K562 (cell line): ENCODE measurements at regions not wholly inside any gene's neighbourhood (a gene's known extent, or its start where the extent isn't known, plus 50 kb on each side); places are given as distances from the start of the nearest gene placed in this dataset.

Source experiments
- ATAC-seq: fragments of 200-7000 bp; cut with Tn5 transposase; 3 replicates; pipeline ENCODE4 v1.9.1; 2020; ENCODE audit warnings: moderate library complexity
- BruUV-seq: library from RNA; stranded (reverse); fragments of 400-500 nt; replicated peaks from 2 replicates; lab custom pipeline; 2021; lab: Mats Ljungman, UMichigan
- CTCF ChIA-PET: fragments of 300-600 bp; formaldehyde crosslinking; extraction: SDS; loops from one replicate; lab custom pipeline; 2021; ENCODE audit warnings: low intra/inter-chr PET ratio; lab: Yijun Ruan, JAX
- POLR2A ChIA-PET: fragments of 300-600, 350-650 bp; sonication (Branson Sonifier 250); formaldehyde crosslinking; extraction: SDS; loops from one replicate; lab custom pipeline; 2021; ENCODE audit warnings: antibody characterized with exemption, inconsistent platforms; lab: Yijun Ruan, JAX
- DNase-seq, 4 experiments: peaks; one replicate each; pipeline versions ENCODE4 v3.0.0 to v3.0.0-alpha.2; 2011 to 2018; ENCODE audit warnings: low spot score in 3 of 4, mixed read lengths in 3 of 4; ENCODE audit errors: extremely low read depth in 1 of 4
- FAIRE-seq: peaks from 2 replicates; lab custom pipeline; 2011; peaks lifted over from hg19 to GRCh38; lab: Jason Lieb, UNC
- H2AFZ ChIP-seq: 2 replicates; pipeline ENCODE4 v1.6.0; 2011; ENCODE audit warnings: low read depth, low read length, control low read depth, inconsistent platforms
- H3K27ac ChIP-seq: fragments of 200-600 bp; 3 replicates; pipeline ENCODE4 v1.8.0; 2011; ENCODE audit warnings: low read depth, mild to moderate bottlenecking, control low read depth, inconsistent platforms, low read length, moderate library complexity, mixed read lengths; ENCODE audit errors: extremely low read depth
- H3K27me3 ChIP-seq, 2 experiments: fragments of 300-600 bp in 1 of 2; 2 replicates in 1 of 2; 3 replicates in 1 of 2; pipeline versions ENCODE4 v1.6.0 to v1.8.0; 2011; ENCODE audit warnings: inconsistent platforms in 2 of 2, low read length in 2 of 2, mild to moderate bottlenecking in 1 of 2, mixed read lengths in 1 of 2, moderate library complexity in 1 of 2; ENCODE audit not compliant: control insufficient read depth in 2 of 2, insufficient read depth in 2 of 2
- H3K36me3 ChIP-seq: fragments of 300-600 bp; 3 replicates; pipeline ENCODE4 v1.8.0; 2011; ENCODE audit warnings: mild to moderate bottlenecking, low read length, inconsistent platforms; ENCODE audit not compliant: control insufficient read depth, insufficient read depth
- H3K4me1 ChIP-seq, 2 experiments: fragments of 200-600 bp in 1 of 2; replicated peaks in 1 of 2; 2 replicates in 1 of 2; 3 replicates in 1 of 2; pipeline versions ENCODE4 v1.5.1 to v1.8.0; 2011; ENCODE audit warnings: inconsistent platforms in 2 of 2, low read length in 2 of 2, mild to moderate bottlenecking in 1 of 2, mixed read lengths in 1 of 2, moderate library complexity in 1 of 2; ENCODE audit not compliant: control insufficient read depth in 2 of 2, insufficient read depth in 2 of 2
- H3K4me2 ChIP-seq: 2 replicates; pipeline ENCODE4 v1.6.1; 2011; ENCODE audit warnings: low read length, control low read depth, inconsistent platforms, mixed read lengths; ENCODE audit not compliant: insufficient read depth
- H3K4me3 ChIP-seq: fragments of 200-600 bp; sonication (generic), shearing (Covaris generic); 2 replicates; pipeline ENCODE4 v1.5.1; 2016; ENCODE audit warnings: control low read depth, inconsistent platforms
- H3K79me2 ChIP-seq: fragments of 200-600 bp; 3 replicates; pipeline ENCODE4 v1.8.0; 2011; ENCODE audit warnings: low read length, inconsistent platforms; ENCODE audit not compliant: control insufficient read depth, insufficient read depth
- H3K9ac ChIP-seq, 2 experiments: 2 replicates each; pipeline versions ENCODE4 v1.6.0 to v1.6.1; 2011; ENCODE audit warnings: low read depth in 2 of 2, low read length in 2 of 2, control low read depth in 1 of 2, inconsistent platforms in 1 of 2, mild to moderate bottlenecking in 1 of 2, mixed read lengths in 1 of 2; ENCODE audit not compliant: insufficient read depth in 1 of 2
- H3K9me1 ChIP-seq: one replicate; pipeline ENCODE4 v1.6.0; 2011; ENCODE audit warnings: inconsistent platforms, mild to moderate bottlenecking, low read length, moderate library complexity; ENCODE audit not compliant: control insufficient read depth, insufficient read depth
- H3K9me3 ChIP-seq: replicated peaks from 2 replicates; pipeline ENCODE4 v1.5.1; 2011; ENCODE audit warnings: low read depth, low read length, inconsistent platforms; ENCODE audit not compliant: control insufficient read depth, insufficient read depth
- H4K20me1 ChIP-seq: replicated peaks from 2 replicates; pipeline ENCODE4 v1.6.1; 2011; ENCODE audit warnings: low read length, inconsistent platforms, mixed read lengths; ENCODE audit not compliant: control insufficient read depth, insufficient read depth
- CEBPG ChIP-seq, 3 experiments: fragments of 200-800 bp in 1 of 3; sonication (Bioruptor generic) in 1 of 3; sonication (generic) in 1 of 3; formaldehyde crosslinking in 1 of 3; IDR thresholded peaks in 2 of 3; conservative IDR thresholded peaks in 1 of 3; 2 replicates each; pipeline versions ENCODE4 v1.6.1 to v1.8.0; 2016 to 2022; ENCODE audit warnings: missing compliant biosample characterization in 2 of 3, missing genetic modification characterization in 2 of 3, mild to moderate bottlenecking in 1 of 3, missing genetic modification reagents in 1 of 3
- DNMT1 ChIP-seq: fragments of 450-650 bp; IDR thresholded peaks from 2 replicates; pipeline ENCODE4 v1.6.1; 2016; ENCODE audit warnings: antibody characterized with exemption, mild to moderate bottlenecking
- NCOA4 ChIP-seq: fragments of 450-650 bp; IDR thresholded peaks from 2 replicates; pipeline ENCODE4 v1.6.1; 2018; ENCODE audit warnings: mild to moderate bottlenecking; ENCODE audit not compliant: partially characterized antibody
- RAD21 ChIP-seq, 2 experiments: fragments of 250-450 bp in 1 of 2; fragments of 450-650 bp in 1 of 2; sonication (Bioruptor Pico) in 1 of 2; formaldehyde crosslinking in 1 of 2; IDR thresholded peaks in 1 of 2; conservative IDR thresholded peaks in 1 of 2; 2 replicates each; pipeline versions ENCODE4 v1.4.0 to v1.8.0; 2020 to 2022; ENCODE audit warnings: mild to moderate bottlenecking in 2 of 2, moderate library complexity in 1 of 2
- RBFOX2 ChIP-seq: fragments of 200-400 bp; formaldehyde crosslinking; IDR thresholded peaks from 2 replicates; pipeline ENCODE4 v1.6.1; 2017; ENCODE audit warnings: low read depth, mild to moderate bottlenecking, low read length, moderate library complexity
- SMARCA5 ChIP-seq: fragments of 450-650 bp; IDR thresholded peaks from 2 replicates; pipeline ENCODE4 v1.6.1; 2016
- SOX6 ChIP-seq: fragments of 450-650 bp; IDR thresholded peaks from 2 replicates; pipeline ENCODE4 v1.6.1; 2014; ENCODE audit warnings: mild to moderate bottlenecking
- SP1 ChIP-seq: sonication (generic); formaldehyde crosslinking; IDR thresholded peaks from 2 replicates; pipeline ENCODE4 v1.8.1; 2022; ENCODE audit warnings: mild to moderate bottlenecking, missing genetic modification reagents
- SPI1 ChIP-seq: IDR thresholded peaks from 2 replicates; pipeline ENCODE4 v1.6.1; 2011; ENCODE audit warnings: low read depth, low read length, control low read depth, borderline replicate concordance
- WGBS: fragments of 100-300 bp; shearing (Covaris generic); methylation state at CpG from one replicate; pipeline ENCODE4 v1.1.6; 2016; ENCODE audit warnings: low coverage, mixed read lengths; ENCODE audit not compliant: insufficient coverage; ENCODE audit errors: missing lambda C conversion rate; 5-methylcytosine and 5-hydroxymethylcytosine counted together
- in situ Hi-C: fragments of 300-500 bp; cut with MboI; formaldehyde crosslinking; loops from 4 replicates; pipeline ENCODE4 v1.15.0; 2018; ENCODE audit warnings: inconsistent platforms, mixed read lengths
- intact Hi-C: fragments of 100-400 bp; cut with micrococcal nuclease; formaldehyde crosslinking; loops from 2 replicates; pipeline ENCODE4 v1.14.2; 2022
- TF ChIP-seq, protein P1 (sequence below), 2 experiments: fragments of 450-650 bp in 1 of 2; sonication (generic) in 1 of 2; formaldehyde crosslinking in 1 of 2; IDR thresholded peaks in 1 of 2; conservative IDR thresholded peaks in 1 of 2; 2 replicates each; pipeline versions ENCODE4 v1.6.1 to v1.8.1; 2016 to 2023; ENCODE audit warnings: mild to moderate bottlenecking in 2 of 2, moderate library complexity in 2 of 2, inconsistent platforms in 1 of 2, missing genetic modification reagents in 1 of 2
- TF ChIP-seq, protein P2 (sequence below): fragments of 250-450 bp; sonication (Bioruptor Pico); IDR thresholded peaks from 2 replicates; pipeline ENCODE4 v1.5.0; 2021; ENCODE audit warnings: mild to moderate bottlenecking, moderate library complexity
- TF ChIP-seq, protein P3 (sequence below), 2 experiments: fragments of 450-650 bp; IDR thresholded peaks; 2 replicates each; pipeline ENCODE4 v1.6.1; 2016

DNA sequence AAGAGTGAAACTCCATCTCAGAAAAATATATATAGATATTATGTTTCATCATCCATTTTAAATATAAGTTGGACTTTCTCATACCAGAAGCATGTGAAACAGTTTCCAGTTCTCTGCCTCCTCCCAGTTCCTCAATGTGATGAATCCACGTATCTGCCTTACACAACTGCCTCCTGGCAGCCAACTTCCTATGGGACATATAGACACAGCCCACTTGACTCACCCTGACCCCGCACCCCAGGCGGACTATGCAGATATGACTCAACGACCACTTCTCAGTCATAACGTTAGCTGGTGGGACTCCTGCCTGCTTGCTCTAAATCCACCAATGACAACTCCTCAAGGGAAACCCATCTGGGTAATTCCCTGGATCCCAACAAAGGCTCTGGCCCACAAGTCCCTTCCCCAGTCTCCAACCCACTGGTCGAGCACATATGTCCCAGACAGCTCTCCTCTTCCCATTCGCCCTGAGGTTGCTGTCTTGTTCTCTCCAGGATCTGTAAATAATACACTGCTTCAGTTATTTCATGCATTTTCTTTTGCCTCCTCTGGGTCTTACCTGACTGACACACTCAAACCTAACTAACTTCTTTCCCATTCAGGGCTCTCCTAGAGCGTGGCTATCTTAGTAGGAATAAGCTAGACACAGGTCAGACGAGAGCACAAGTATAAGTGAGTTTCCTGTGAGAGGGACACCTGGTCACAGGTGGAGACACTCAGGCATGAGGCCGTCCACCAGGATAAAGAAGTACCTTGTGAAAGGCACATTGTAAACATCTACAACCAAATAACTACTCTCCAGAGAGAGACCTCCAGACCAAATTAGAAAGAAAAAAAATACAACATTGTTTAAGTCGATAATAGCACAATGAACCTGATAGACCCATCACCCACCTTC is 548.5 kb downstream of the CD83 start (continued):
- TF ChIP-seq CEBPG (CRISPR knock-in tag; IDR thresholded peaks at IDR 0.05): no peak
- peak in 1 of 2 experiments; percentile 28; a peak in 1 of 4 replicates for TF ChIP-seq CEBPG (tag; conservative IDR thresholded peaks at IDR 0.05 in 1 of 2, IDR thresholded peaks at IDR 0.05 in 1 of 2)
- TF ChIP-seq, protein P1, sequence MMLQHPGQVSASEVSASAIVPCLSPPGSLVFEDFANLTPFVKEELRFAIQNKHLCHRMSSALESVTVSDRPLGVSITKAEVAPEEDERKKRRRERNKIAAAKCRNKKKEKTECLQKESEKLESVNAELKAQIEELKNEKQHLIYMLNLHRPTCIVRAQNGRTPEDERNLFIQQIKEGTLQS (IDR thresholded peaks at IDR 0.05): peak; percentile 76
- TF ChIP-seq, protein P1 (CRISPR knock-in tag; conservative IDR thresholded peaks at IDR 0.05): no peak
- TF ChIP-seq SPI1: peak; percentile 50; the same call in 1 of the 2 replicates
- no peak for TF ChIP-seq SP1 (CRISPR knock-in tag)
- TF ChIP-seq DNMT1: no peak

DNA sequence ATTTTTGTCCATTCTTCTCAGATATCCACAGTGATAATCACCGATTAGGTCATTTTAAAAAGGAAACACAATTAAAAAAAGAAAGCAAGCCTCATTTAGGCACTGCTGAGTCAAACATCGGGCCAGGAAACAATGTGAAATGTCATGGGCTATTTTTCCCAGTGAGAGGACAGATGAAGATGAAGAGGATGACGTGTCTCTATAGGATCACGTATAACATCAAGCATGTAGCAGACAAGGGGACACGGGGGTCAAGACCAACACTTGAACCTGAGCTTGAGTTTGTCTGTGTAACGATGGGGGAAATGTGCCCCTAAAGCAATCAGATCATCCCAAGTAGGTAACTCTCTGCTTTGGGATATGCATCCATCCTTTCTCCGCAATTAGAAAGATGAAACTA is 553.2 kb downstream of the CD83 start:
- no peak for DNase-seq
- POLR2A ChIA-PET: no interaction called here
- Histone ChIP-seq H3K9me3 (no peaks in the 10 kb centered on the region), H3K4me1 (peaks cover 0 to 9% of the 10 kb centered on the region in 2 experiments; a peak in 2 of 5 replicates), H3K9ac (no peak overlapping the region), H4K20me1 (no peaks in the 10 kb centered on the region), H3K9me1 (no peaks in the 10 kb centered on the region), H3K27ac (no peak overlapping the region), H3K79me2 (no peaks in the 10 kb centered on the region), H3K4me2 (0 out of 2 replicates have a peak overlapping the region, but pooled peaks have one; percentile 5), H3K36me3 (no peaks in the 10 kb centered on the region), H3K4me3 (no peak overlapping the region), H3K27me3 (no peaks in the 10 kb centered on the region), H2AFZ (no peak overlapping the region)
- ATAC-seq: no peak
- no peak for FAIRE-seq
- BruUV-seq: no TSS peak
- intact Hi-C loops (no loop called here), in situ Hi-C loops (no loop called here)
- CTCF ChIA-PET: no interaction called here
- 52% methylated on average over 7 of the region's 7 CpGs for WGBS
- TF ChIP-seq, protein P2, sequence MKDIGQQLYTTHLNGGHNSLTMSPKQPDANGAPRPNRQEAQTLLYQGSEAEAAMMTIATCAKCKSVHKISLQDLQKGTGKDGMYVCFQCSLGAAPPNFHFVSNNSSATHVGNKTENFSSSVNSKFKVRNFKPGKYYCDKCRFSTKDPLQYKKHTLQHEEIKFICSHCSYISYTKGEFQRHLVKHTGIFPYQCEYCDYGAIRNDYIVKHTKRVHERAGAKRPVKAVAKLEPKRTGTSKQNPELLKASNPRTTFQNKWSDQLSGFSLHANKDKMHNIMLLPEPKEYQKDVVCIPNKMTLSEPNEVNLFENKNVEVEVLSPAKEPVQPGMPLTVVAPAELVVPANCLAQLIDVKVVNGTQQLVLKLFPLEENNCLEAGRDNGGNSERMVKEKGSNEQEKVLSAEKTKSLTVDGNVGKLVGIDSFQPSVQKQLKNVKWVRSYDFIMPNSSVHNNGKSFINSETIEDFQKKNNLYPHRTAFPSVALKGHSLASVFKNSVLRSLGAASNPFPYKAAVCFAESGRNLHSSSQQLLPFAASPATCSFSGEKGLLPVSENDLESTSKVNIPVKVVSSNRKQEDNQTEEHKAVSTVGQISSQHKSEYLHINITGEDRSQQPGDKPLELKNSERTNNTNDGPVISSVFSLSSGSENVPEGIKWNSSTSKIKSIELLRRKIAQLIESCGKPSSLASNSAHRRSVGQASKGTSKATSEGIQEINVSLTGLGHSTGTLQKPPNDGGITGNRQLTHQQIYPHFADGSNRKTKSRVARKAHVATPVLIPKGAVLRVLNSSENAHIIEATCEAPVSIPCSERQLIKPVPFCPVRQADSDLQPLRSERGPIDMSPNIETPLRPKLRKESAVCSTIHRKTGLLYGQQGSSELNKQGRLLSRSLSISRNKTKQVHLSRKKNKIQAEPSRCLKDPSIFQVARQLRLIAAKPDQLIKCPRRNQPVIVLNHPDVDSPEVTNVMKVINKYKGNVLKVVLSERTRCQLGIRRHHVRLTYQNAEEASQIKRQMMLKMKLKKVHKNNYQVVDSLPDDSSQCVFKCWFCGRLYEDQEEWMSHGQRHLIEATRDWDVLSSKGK: no peak
- no peak for TF ChIP-seq RBFOX2
- TF ChIP-seq SMARCA5: no peak
- TF ChIP-seq, protein P3, sequence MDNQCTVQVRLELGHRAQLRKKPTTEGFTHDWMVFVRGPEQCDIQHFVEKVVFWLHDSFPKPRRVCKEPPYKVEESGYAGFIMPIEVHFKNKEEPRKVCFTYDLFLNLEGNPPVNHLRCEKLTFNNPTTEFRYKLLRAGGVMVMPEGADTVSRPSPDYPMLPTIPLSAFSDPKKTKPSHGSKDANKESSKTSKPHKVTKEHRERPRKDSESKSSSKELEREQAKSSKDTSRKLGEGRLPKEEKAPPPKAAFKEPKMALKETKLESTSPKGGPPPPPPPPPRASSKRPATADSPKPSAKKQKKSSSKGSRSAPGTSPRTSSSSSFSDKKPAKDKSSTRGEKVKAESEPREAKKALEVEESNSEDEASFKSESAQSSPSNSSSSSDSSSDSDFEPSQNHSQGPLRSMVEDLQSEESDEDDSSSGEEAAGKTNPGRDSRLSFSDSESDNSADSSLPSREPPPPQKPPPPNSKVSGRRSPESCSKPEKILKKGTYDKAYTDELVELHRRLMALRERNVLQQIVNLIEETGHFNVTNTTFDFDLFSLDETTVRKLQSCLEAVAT (IDR thresholded peaks at IDR 0.05): no peak
- TF ChIP-seq SOX6: no peak
- no peak for TF ChIP-seq NCOA4
- TF ChIP-seq RAD21 (CRISPR knock-in tag; conservative IDR thresholded peaks at IDR 0.05 in 1 of 2, IDR thresholded peaks at IDR 0.05 in 1 of 2): no peak
